Stimulated activated CD8-positive, alpha-beta memory T cell treated with anti-CD3 and anti-CD28 coated beads, Interleukin-15, amount 100 ng/mL, for 48 hours (primary cell): ENCODE measurements at regions not wholly inside any gene's neighbourhood (a gene's known extent, or its start where the extent isn't known, plus 50 kb on each side); places are given as distances from the start of the nearest gene placed in this dataset.
"Not testable (repeated sequence)": the region's sequence is repeated elsewhere in the genome, so short reads cannot be mapped to it uniquely, and the experiment has no call there.

Experiments
- DNase-seq, 2 donors: peaks; one replicate each; pipeline ENCODE4 v3.0.0-alpha.2; 2020; ENCODE audit warnings: low read depth in 2 of 2

DNA sequence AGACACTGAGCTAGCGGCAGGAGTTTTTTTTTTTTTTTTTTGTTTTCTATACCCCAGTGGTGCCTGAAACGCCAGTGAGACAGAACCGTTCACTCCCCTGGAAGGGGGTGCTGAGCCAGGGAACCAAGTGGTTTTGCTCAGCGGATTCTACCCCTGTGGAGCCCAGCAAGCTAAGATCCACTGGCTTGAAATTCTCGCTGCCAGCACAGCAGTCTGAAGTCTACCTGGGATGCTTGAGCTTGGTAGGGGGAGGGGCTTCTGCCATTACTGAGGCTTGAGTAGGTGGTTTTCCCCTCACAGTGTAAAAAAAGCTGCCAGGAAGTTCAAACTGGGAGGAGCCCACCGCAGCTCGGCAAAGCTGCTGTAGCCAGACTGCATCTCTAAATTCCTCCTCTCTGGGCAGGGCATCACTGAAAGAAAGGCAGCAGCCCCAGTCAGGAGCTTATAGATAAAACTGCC is 173.0 kb downstream of the DMAC1 start:
- DNase-seq = peak; percentile 13 to 21

- DNase-seq = no peak
These were observed 177.1 kb downstream of the DMAC1 start for GRCh38 chr9:7622481-7622880.

DNA sequence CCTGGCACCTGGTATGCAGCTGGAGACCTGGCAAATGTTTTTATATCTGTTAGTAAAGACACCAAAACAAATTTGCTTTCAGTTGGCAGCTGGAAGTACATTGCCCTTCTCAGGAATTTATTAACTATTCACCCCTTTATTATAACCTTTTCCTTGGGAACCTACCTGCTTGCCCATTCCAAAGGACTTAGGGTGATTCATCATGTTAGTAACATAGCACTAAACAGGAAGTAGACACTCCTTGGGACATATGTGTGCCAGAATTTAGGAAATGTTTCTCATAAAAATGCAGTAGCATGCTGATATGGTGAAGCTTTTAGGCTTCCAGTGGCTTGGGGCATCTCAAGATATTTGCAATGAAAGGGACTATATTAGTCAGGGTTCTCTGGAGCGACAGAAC is 184.2 kb downstream of the DMAC1 start:
- no peak for DNase-seq

DNA sequence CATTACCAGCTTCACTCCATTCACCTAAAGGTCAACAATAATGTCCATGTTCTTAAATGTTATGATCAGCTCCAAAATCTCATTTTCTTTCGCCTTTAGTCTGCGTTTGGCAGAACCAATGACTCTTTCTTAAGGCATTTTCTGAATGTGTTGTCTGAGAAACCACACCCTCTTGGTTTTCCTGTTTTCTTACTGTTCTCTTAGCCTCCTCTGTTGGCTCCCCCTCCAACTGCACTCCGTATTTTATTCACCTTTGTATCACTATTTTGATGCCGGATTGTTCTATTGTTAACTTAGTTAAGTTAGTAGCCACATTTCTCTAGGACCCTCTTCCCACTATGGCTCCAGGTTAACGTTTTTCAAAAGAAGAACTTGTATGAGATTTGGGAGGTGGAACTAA is 185.6 kb downstream of the DMAC1 start:
- no peak for DNase-seq

- no peak for DNase-seq
These were observed 191.3 kb downstream of the DMAC1 start for GRCh38 chr9:7608261-7608660.

GRCh38 chr9:7607421-7607820 is 192.2 kb downstream of the DMAC1 start:
- DNase-seq = no peak

DNA sequence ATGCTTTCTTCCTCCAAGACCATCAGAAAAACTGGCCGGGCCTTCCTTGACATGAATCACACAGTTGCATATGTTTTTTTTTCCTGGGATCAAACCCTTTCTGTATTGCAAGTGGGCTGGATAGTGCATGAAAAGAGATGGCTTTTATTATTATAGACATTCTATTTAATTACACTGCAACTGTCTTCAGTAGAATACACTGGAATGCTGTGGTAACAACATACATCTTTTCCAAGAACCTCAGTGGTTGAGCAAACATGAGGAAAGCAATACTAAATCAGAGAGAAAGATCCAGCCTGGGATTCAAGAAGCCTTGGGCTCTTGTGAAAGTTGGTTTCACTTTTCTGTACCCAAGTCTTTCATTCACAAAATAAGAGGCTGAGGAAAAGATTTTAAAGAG is 193.0 kb downstream of the DMAC1 start:
- no peak for DNase-seq

- DNase-seq = no peak
These were observed 197.8 kb downstream of the DMAC1 start for GRCh38 chr9:7601739-7602138.

- no peak for DNase-seq
These were observed 201.9 kb downstream of the DMAC1 start for GRCh38 chr9:7597716-7598115.

- no peak for DNase-seq
These were observed 207.0 kb downstream of the DMAC1 start for GRCh38 chr9:7592321-7593316.

DNA sequence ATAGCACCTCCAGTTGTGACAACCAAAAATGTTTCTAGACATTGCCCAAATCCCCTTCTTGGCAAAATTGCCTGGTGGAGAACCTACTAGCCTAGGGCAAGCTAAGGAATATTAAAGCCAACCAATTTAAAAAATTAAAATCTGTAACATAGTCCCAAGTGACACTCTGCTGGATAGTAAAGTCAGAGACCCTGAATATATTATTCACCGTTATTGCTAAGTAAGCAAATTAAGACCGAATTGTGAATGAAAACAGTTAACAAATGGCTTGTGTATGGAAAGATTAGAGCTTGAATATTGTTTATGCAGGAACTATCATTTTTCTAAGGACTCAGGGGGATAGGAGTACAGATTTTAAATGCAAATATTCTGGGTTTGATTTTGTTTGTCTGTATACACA is 208.1 kb downstream of the DMAC1 start:
- DNase-seq = no peak

GRCh38 chr9:7580568-7580967 is 219.0 kb downstream of the DMAC1 start:
- DNase-seq = no peak

DNA sequence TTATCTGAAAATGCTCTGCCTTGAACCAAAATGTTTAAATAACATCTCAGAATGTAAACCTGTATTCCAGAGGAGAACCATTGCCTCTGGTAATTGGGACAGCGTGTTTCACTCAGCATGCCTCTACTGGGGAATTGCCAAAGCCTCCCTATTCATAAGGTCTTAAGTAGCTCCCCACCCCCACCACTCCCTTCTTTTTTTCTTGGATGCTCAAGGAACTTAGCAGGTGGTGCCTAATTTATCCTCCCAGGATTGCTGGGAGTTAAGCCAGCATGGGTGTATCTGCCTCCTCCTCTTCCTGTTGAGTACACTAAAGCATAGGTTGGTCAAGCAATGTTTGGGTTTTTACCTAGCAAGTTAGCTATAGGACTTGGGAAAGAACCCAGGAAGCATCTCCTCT is 220.2 kb downstream of the DMAC1 start:
- no peak for DNase-seq

- DNase-seq = no peak
These were observed 220.6 kb downstream of the DMAC1 start for GRCh38 chr9:7578951-7579350.

- DNase-seq = peak; percentile 35 to 44
These were observed 229.4 kb downstream of the DMAC1 start for GRCh38 chr9:7570107-7570720.

DNA sequence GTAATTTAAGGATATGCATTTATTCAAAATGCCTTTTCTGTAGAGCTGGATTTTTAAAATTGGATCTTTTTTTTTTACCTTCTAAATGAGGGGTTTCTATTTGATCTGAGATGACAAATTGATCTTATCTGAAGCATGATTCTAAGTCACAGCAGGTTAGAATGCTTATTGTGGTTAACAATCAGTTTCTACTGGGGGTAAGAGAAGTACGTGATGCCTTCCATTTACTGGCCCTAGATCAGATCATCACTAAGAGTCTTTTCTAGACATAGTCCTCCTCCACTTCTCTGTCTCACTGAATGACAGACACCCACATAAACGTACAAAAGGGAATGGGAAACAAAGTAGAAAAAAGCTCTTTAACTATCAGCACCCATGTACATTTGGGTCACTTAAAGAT is 231.9 kb downstream of the DMAC1 start:
- no peak for DNase-seq

DNA sequence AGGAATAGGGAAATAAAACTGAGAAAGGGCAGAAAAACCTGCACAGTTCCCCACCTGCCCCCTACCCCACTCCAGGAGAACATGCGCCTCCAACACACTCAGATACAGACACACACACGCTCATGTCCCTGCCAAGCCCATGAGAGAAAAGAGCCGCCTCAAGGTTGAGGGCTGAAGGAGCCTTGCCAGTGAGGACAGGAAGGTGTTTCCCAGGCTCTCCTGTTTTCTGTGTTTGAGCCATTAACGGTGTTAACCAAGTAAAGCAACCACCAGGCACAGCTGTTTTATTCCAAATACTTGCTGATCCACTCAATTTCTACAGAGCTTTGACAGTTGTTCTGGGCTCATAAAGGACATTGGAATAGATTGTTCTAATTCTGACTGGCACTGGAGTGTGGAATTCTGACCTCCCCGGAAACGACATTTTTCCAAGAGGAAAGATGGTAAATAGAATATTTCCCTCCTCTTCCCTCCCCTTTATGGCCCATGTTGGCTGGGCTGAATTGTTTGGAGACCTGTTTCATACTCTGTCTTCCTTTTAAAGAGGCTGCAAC is 238.0 kb downstream of the DMAC1 start:
- no peak for DNase-seq

GRCh38 chr9:7560669-7561305 is 238.8 kb downstream of the DMAC1 start:
- DNase-seq = no peak

DNA sequence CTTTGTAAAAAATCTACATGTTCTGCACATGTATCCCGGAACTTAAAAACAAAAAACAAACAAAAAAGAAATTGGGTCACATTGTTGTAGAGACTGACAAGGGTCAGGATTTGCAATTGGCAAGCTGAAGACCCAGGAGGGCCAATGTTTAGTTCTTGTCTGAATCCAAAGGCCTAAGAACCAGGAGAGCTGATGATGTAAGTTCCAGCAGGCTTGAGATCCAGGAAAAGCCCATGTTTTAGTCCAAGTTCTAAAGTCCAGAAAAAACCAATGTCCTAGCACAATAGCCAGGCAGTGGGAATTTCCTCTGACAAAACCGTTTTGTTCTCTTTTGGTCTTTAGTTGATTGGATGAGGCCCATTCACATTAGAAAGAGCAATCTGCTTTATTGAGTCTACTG is 244.9 kb downstream of the DMAC1 start:
- no peak for DNase-seq

DNA sequence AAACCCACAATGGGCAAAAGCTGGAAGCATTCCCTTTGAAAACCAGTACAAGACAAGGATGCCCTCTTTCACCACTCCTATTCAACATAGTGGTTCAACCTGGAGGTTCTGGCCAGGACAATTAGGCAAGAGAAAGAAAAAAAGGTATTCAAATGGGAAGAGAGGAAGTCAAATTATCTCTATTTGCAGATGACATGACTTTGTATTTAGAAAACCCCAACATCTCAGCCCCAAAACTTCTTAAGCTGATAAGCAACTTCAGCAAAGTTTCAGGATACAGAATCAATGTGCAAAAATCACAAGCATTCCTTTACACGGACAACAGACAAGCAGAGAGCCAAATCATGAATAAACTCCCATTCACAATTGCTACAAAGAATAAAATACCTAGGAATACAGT is 246.9 kb downstream of the DMAC1 start:
- DNase-seq = not testable (repeated sequence)

GRCh38 chr9:7549249-7549648 is 250.3 kb downstream of the DMAC1 start:
- no peak for DNase-seq

DNA sequence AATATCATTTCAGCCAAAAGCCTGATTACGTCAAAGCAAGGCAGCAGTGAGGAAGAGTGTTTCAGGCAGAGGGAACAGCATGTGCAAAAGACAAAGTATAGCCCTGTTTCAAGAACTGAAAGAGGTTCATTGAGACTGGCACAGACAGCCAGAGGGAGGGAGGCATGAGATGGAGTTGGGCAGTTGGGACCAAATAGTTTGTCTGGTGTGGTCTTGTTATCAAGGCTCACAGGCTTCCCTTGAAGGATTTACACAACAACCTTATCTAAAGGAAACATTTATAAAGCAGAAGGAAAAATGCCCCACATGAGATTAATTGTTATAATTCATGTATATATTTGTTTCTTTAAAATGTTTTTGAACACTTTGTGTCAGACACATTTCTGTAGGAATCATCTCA is 253.3 kb downstream of the DMAC1 start:
- no peak for DNase-seq
